MCF 10A (cell line): ENCODE measurements at regions not wholly inside any gene's neighbourhood (a gene's known extent, or its start where the extent isn't known, plus 50 kb on each side); places are given as distances from the start of the nearest gene placed in this dataset.

Experiments used
- BruUV-seq: library from RNA; stranded (reverse); fragments of 400-500 nt; replicated peaks from 2 replicates; lab custom pipeline; 2021; lab: Mats Ljungman, UMichigan
- CTCF ChIA-PET: fragments of 300-600 bp; sonication (Branson Sonifier 250); formaldehyde crosslinking; extraction: SDS; loops from one replicate; lab custom pipeline; 2021; ENCODE audit warnings: antibody characterized with exemption, inconsistent platforms; lab: Yijun Ruan, JAX
- POLR2A ChIA-PET: fragments of 300-600, 350-650 bp; sonication (Branson Sonifier 250); formaldehyde crosslinking; extraction: SDS; loops from one replicate; lab custom pipeline; 2020; ENCODE audit warnings: antibody characterized with exemption, inconsistent platforms; lab: Yijun Ruan, JAX
- DNase-seq: peaks from one replicate; pipeline ENCODE4 v3.0.0-alpha.2; 2018; ENCODE audit not compliant: unreplicated experiment
- H3K27ac Mint-ChIP-seq: one replicate; pipeline ENCODE4 v1.8.0; 2022; ENCODE audit warnings: mild to moderate bottlenecking, low read depth, mixed read lengths; ENCODE audit not compliant: unreplicated experiment
- H3K27me3 Mint-ChIP-seq: one replicate; pipeline ENCODE4 v1.8.0; 2022; ENCODE audit warnings: mixed read lengths; ENCODE audit not compliant: insufficient read depth, unreplicated experiment
- H3K36me3 Mint-ChIP-seq: one replicate; pipeline ENCODE4 v1.8.0; 2022; ENCODE audit warnings: mild to moderate bottlenecking, moderate library complexity, mixed read lengths; ENCODE audit not compliant: insufficient read depth, unreplicated experiment
- H3K4me1 Mint-ChIP-seq: one replicate; pipeline ENCODE4 v1.8.0; 2022; ENCODE audit warnings: mixed read lengths; ENCODE audit not compliant: insufficient read depth, unreplicated experiment
- H3K4me3 Mint-ChIP-seq: one replicate; pipeline ENCODE4 v1.8.0; 2022; ENCODE audit warnings: mild to moderate bottlenecking, moderate library complexity, mixed read lengths; ENCODE audit not compliant: unreplicated experiment
- H3K9me3 Mint-ChIP-seq: one replicate; pipeline ENCODE4 v1.8.0; 2022; ENCODE audit warnings: mixed read lengths; ENCODE audit not compliant: unreplicated experiment
- CTCF ChIP-seq: fragments of 200-600 bp; IDR thresholded peaks from one replicate; pipeline ENCODE4 v1.8.0; 2022; ENCODE audit warnings: antibody characterized with exemption, mild to moderate bottlenecking; ENCODE audit not compliant: unreplicated experiment
- intact Hi-C: fragments of 100-400 bp; cut with micrococcal nuclease; formaldehyde crosslinking; loops from 2 replicates; pipeline ENCODE4 v1.14.1; 2022

- Mint-ChIP-seq H3K9me3 (no peaks in the 10 kb centered on the region), H3K27ac (no peak overlapping the region), H3K27me3 (no peaks in the 10 kb centered on the region), H3K4me1 (peaks cover 6% of the 10 kb centered on the region), H3K36me3 (no peaks in the 10 kb centered on the region), H3K4me3 (no peak overlapping the region)
- intact Hi-C loops = no loop called here
- ChIA-PET POLR2A (no interaction called here), CTCF (interaction anchor here (0.5 kb wide), 1 partner anchor 25 kb away, joined by 3 read pairs; no protein-coding TSS in a partner anchor)
- BruUV-seq = no TSS peak
- TF ChIP-seq CTCF = no peak
- no peak for DNase-seq
These were observed 104.1 kb upstream of the AKIRIN2 start for GRCh38 chr6:87806099-87806498.

DNA sequence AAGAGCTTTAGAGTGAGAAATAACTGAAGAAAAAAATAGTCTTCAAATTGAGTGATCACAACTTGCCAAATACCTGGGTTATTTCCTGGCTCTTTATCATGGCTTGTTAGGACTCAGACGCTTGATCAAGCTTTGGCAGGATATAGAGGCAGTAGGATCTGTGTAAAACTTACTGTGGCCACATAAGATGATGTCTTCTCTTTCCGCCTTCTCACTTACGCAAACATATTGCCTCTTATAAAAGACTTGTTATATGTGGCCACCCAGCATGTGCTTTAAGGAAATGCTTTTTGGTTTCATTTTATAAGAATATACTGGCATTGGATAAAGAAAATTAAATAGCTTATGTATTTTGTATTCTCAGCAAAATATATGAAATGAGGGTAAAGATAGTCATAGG is 101.8 kb upstream of the AKIRIN2 start:
- TF ChIP-seq CTCF = no peak
- Mint-ChIP-seq H3K27ac (no peak overlapping the region), H3K9me3 (no peaks in the 10 kb centered on the region), H3K27me3 (no peaks in the 10 kb centered on the region), H3K4me1 (peaks cover 6% of the 10 kb centered on the region), H3K36me3 (no peaks in the 10 kb centered on the region), H3K4me3 (no peak overlapping the region)
- no peak for DNase-seq
- BruUV-seq = no TSS peak
- ChIA-PET POLR2A (interaction anchor here (1.6 kb wide), 1 partner anchor 9 kb away, joined by 7 read pairs; no protein-coding TSS in a partner anchor), CTCF (interaction anchor here (0.7 to 1.2 kb wide), 3 partner anchors 12 to 440 kb away, joined by 3 to 7 read pairs (median 4); no protein-coding TSS in a partner anchor)
- intact Hi-C loops = no loop called here

DNA sequence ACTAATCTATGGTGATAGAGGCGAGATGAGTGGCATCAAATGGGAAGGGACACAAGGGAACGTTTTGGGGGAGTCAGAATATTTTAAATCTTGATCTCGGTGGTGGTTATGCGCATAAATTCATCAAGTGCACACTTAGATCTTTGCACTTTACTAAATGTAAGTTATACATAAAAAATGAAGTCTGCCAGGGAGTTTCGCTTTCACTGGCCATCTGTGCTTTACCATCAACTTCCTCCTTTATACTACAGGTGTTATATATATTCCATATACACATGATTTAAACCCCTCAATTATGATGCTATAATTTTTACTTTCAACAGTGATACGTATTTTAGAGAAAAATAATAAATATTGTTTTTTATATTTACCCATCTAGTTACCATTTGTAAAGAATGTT is 97.6 kb upstream of the AKIRIN2 start:
- no peaks in the 10 kb centered on the region for H3K9me3 Mint-ChIP-seq
- no peaks in the 10 kb centered on the region for H3K36me3 Mint-ChIP-seq
- no TSS peak for BruUV-seq
- peaks cover 18% of the 10 kb centered on the region for H3K4me1 Mint-ChIP-seq
- POLR2A ChIA-PET = no interaction called here
- no peak for TF ChIP-seq CTCF
- DNase-seq = no peak
- H3K27me3 Mint-ChIP-seq = no peaks in the 10 kb centered on the region
- intact Hi-C loops = loop anchor here (5.0 kb wide), 1 partner anchor 407 kb away; no protein-coding TSS in a partner anchor
- CTCF ChIA-PET = no interaction called here
- H3K4me3 Mint-ChIP-seq = no peak overlapping the region
- H3K27ac Mint-ChIP-seq = no peak overlapping the region

DNA sequence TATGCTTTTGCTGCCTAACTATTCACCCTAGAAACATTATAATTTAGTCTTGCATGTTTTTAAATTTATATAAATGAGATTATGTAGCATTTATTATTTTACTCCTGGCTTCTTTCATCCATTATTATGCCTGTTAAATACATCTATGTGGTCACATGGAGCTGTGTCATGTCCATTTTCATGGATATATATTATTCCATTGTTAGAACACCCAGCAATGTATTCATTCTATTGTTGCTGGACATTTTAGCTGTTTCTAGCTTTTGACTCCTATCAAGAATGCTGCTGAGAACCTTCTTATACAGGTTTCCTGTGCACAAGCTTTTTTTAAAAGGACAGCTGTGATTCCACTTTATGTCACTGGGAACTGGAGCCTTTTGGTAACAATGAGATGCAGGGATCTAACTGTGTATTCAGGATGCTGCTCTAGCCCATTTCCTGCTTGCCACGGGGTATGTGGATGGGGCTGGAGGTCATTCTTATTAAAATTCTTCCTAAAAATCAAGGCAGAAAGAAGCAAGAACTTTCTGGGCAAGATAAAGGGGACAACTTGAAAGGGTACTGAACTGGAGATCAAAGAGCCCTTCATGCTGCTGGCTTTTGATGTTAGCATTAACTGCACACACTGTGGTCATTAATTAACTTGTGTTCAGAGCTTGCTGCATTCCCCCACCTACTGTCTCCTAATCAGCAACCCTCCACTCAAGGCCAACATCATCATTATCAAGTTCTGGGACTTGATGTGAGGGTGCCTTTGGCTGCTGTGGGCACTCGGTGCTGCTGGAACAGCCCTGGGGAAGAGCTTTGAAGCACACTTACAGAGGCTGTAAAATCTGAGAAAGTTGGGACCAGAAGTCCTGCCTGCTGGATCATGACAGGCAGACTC is 96.6 kb upstream of the AKIRIN2 start:
- H3K27ac Mint-ChIP-seq = no peak overlapping the region
- ChIA-PET POLR2A (no interaction called here), CTCF (interaction anchor here (0.6 kb wide), 2 partner anchors 210 to 431 kb away, joined by 3 read pairs; no protein-coding TSS in a partner anchor)
- BruUV-seq = no TSS peak
- H3K4me3 Mint-ChIP-seq = no peak overlapping the region
- no peak for TF ChIP-seq CTCF
- peaks cover 18% of the 10 kb centered on the region for H3K4me1 Mint-ChIP-seq
- no peaks in the 10 kb centered on the region for H3K27me3 Mint-ChIP-seq
- H3K36me3 Mint-ChIP-seq = no peaks in the 10 kb centered on the region
- H3K9me3 Mint-ChIP-seq = no peaks in the 10 kb centered on the region
- DNase-seq = no peak
- intact Hi-C loops = loop anchor here (5.0 kb wide), 1 partner anchor 406 kb away; no protein-coding TSS in a partner anchor
